Activated gamma-delta T cell treated with Interleukin-2 at 50 U/mL for 16 hours (primary cell): ENCODE measurements at regions not wholly inside any gene's neighbourhood (a gene's known extent, or its start where the extent isn't known, plus 50 kb on each side); places are given as distances from the start of the nearest gene placed in this dataset.
"Not testable (repeated sequence)": the region's sequence is repeated elsewhere in the genome, so short reads cannot be mapped to it uniquely, and the experiment has no call there.

Experiments used
- DNase-seq: peaks from one replicate; pipeline ENCODE4 v3.0.0-alpha.2; 2020

GRCh38 chr7:51644216-51644615 is 327.6 kb upstream of the COBL start:
- no peak for DNase-seq

DNA sequence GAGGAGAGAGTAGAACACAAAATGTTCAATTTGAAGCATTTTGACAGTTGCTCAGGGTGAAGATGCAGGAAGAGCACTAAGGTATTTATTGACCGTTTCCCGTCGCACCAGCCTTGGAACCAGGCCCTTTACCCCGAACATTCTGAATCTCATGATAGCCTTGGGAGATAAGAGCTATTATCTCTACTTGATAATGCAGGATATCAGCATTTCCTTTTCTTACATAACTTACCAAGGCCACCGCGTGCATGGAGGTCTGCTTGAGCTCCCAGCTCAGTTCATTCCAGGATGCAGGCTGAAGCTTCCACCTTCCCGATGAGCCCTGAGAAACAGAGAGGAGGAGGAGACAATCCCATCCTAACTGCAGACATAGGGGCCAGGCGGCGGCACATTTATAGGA is 324.2 kb upstream of the COBL start:
- no peak for DNase-seq

DNA sequence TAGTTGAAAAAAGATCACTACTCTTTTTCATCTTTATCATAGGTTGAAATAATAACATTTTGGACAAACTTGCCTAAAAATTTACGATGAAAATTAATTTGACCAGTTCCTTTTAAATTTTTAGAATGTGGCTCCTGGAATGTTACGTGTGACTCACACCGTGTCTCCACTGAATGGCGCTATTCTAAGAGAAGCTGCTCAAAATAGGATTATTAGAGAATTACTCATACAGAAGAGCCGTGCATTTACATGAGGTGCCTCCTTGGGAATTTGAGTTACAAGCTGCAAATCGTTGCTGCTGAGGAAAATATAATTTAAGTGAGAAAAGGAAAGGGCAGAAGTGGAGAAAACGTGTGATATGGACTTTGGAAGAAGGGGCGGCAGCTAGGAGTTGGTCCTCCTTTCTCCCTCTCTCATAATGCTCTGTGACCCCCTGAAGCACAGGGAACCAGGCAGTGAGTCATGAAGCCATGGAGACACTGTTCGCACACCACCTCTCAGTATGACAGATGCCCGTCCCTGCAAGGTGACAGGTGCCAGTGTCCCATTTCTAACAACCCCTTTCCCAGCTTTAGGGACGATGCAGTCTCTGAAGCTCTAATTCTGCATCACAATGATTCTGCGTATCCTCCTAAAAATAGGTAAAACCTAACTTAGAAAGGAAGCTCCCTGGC is 323.2 kb upstream of the COBL start:
- no peak for DNase-seq

DNA sequence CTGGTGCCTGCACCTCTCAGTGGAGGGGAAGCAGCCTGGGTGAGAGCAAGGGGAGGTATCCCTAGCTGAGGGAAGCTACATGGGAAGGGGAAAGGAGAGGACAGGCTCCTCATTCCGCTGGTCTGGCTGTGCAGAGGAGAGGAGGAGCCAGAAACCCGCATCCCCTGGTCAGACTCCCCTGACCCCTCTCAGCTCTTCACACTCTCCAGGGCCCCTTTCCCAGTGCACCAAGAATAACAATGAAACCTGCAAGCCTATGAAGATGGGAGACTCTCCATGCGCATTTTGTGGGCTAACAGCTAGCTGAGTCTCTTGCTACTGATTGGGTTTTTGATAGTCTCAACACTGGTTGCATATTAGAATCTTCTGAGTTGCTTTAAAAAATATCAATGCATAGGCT is 319.9 kb upstream of the COBL start:
- no peak for DNase-seq

GRCh38 chr7:51635775-51636174 is 319.2 kb upstream of the COBL start:
- no peak for DNase-seq

GRCh38 chr7:51634538-51634937 is 317.9 kb upstream of the COBL start:
- DNase-seq, result no peak

DNA sequence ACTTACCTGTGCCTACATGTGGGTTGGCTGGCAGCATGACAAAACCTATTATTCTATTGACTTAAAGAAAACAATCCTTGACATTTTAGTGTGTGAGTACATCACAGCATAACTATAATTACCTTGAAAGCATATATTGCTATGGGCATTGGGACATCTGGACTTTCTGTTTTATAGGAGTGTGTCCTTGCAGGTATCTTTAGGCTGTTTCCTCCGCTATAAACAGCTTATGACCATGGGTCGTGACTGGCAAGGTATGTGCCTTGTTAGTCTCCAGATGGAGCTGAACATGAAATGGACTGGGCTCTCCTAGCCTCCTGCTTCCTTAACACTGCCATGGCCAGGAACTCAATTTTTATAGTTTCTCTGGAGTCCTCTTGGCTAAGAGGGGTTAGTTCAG is 317.4 kb upstream of the COBL start:
- DNase-seq, result no peak

GRCh38 chr7:51633596-51633995 is 317.0 kb upstream of the COBL start:
- no peak for DNase-seq

DNA sequence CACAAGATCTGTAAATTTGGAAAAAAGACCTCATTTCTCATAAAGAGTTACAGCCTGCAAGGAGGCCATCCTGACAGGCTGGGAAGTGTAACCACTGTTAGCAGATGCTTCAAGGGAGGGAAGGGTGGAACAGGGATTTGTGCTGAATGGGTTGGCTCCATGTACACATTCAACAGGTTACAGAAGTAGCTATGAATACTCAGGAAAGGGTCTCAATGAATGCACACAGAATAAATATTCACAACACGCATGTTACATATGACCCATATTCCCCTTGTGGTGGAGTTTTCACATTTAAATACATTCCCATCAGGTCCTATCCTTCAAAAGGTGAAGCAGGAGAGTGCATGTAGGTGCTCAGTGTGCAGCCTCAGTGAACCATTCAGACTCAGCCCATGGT is 316.4 kb upstream of the COBL start:
- no peak for DNase-seq

- DNase-seq, result no peak
These were observed 314.3 kb upstream of the COBL start for GRCh38 chr7:51630933-51631332.

DNA sequence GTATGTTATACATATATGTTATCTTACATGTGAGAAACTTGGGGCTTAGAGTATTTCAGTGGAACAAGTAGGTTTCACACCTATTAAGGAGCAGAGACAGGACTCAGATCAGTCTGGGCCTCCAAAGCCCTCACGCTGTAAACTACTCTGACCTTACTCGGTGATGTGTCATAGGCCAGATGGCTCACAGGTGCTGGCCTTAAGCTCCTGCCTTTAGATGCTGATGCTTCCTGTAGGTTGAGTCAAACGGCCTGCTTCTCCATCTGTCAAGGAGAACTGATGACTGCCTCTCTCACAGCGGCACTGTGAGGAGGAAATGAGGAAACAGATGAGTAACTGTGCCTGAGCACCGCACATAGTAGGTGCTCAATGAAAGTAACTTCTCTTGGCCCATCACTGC is 312.6 kb upstream of the COBL start:
- no peak for DNase-seq

DNA sequence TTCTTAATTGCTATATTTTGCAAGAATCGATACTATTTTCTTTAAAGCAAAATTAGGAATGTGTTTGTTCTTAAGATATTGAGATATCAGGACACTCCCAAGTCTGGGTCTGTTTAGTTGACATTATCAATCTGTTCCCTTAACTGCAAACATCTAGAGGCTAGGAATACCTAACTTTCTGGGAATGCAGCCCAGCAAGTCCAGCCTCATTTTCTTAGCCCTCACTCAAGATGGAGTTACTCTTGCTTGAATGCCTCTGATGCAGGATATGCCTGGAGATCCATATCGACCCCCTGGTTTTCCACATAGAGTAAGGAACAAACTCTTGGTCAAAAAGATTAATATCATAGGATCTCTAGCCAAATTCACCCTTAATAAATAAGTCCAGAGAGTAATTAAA is 305.3 kb upstream of the COBL start:
- no peak for DNase-seq

DNA sequence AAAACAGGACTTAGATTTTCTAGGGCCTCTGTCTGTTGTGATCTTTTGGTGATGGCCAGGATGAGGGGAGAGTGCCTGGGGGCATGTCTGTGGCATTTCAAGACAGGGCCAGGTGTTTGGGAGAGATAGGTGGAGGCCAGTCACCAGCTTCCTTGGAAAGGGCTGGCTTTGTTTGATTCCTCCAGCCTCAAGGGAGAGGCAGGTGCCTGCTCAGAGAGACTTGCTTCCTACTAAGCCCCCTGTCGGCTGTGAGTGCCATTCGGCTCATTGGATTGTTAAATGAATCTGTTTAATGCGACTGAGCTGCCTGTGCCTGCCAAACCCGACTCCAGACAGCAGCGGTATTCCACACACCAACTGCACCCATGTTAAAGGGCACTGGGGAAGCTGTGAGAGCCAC is 304.1 kb upstream of the COBL start:
- DNase-seq, result no peak

DNA sequence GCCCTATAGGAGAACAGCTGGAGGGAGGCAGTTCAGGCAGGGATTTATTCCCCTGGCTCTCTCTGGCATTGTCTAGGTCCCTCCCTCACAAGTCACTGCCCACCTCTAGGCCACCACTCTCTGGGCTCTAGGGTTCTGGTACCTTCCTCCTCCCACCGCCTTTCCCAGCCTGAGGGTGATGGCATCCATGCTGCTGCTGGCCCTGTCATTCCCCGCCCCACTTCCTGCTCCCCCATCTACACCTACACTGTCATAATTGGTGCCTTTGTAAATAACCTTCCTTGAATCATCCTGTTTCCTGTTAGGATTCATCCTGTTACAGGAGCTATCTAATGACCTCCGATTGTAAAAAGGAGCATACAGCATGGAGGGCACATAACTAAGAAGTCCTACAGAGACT is 303.3 kb upstream of the COBL start:
- DNase-seq, result no peak

DNA sequence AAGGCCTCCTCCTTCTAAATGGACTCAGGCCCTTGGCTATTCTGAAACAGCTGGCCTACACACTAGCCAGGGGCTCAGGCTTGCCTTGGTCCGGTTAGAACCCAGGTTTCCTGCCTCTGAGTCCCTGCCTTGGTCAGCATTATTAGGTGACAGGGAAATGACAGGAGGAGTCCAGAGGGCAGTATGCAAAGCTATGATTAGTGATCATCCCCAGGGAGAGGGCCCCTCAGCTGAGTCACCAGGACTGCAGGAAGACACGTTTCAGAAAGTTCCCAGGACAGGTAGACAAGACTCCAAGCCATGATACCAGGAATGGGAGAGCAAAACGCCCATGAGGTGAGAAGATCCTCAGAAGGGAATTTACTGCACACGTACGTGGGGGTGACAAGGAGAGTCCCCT is 301.1 kb upstream of the COBL start:
- no peak for DNase-seq

- DNase-seq, result no peak
These were observed 297.3 kb upstream of the COBL start for GRCh38 chr7:51613911-51614357.

- DNase-seq, result no peak
These were observed 295.3 kb upstream of the COBL start for GRCh38 chr7:51611937-51612336.

DNA sequence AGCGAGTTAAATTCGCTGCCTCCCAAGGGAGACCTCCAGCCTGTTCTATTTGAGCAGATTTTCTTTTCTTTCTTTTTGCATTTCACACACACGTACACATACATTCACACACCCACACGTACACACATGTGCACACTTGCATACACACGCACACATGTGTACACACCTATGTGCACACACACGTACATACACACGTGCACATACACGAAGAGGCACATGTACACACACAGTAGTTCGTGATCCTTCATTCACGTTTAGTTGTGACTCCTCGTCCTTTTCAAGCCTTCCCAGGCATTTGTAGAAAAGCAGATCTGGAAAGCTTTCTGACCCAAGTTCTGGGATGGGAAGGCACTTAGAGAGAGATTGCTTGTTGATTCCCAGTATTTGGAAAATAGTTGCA is 290.8 kb upstream of the COBL start:
- DNase-seq, result no peak

- DNase-seq, result no peak
These were observed 290.1 kb upstream of the COBL start for GRCh38 chr7:51606601-51607154.

- DNase-seq, result no peak
These were observed 285.8 kb upstream of the COBL start for GRCh38 chr7:51602376-51602775.

GRCh38 chr7:51601461-51601860 is 284.9 kb upstream of the COBL start:
- DNase-seq, result no peak

GRCh38 chr7:51599935-51600334 is 283.3 kb upstream of the COBL start:
- DNase-seq, result not testable (repeated sequence)

- DNase-seq, result no peak
These were observed 277.0 kb upstream of the COBL start for GRCh38 chr7:51593628-51594027.

DNA sequence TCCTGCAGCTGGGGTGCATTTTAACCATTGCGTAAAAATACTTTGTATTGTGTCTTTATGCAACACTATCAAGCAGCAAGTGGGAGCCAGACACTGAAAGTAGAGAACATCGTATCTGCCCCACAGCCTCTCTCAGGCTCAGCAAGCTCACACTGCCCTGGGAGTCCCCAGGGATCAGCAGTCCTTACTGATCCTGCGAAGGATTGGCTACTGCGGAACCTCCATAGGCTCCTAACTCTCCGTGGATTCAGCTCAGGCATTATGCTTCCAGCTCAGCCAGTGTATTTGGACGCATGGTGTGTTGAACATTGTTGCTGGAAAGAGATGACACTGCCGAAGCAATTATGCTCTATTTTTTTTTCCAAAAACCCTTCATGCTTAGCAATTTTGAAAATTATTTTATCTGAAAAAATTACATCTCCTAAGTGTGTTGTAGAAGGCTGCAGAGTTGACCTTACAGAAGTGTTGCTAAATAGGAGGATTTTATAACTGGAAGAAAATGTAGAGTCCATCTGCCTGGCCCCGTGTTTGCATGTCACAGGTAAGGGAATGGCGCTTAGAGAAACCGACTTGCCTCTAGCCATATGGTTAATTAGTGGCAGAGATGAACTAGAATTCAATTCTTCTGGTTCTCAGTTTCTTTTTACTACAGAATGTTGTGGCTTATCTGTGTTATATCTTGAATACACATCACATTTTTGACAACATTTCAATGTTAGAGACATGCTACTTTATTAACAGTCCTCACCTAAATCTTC is 276.4 kb upstream of the COBL start:
- DNase-seq, result no peak

- no peak for DNase-seq
These were observed 274.6 kb upstream of the COBL start for GRCh38 chr7:51591223-51591622.
